ENCODE measurements at regions not wholly inside any gene's neighbourhood (a gene's known extent, or its start where the extent isn't known, plus 50 kb on each side); places are given as distances from the start of the nearest gene placed in this dataset.

GRCh38 chr12:90010089-90010488 is 301.5 kb upstream of the ATP2B1 start:
- H3K36me3 Mint-ChIP-seq (ENCODE audit: low read depth) = no peaks in the 10 kb centered on the region
- POLR2A ChIA-PET = interaction anchor here (1.7 kb wide), 1 partner anchor 302 kb away, joined by 6 read pairs; the partner anchor contains the start of gene ATP2B1
- TF ChIP-seq CTCF (IDR thresholded peaks at IDR 0.05) = no peak
- H3K27ac Mint-ChIP-seq = no peak overlapping the region
- H3K27me3 Mint-ChIP-seq = no peaks in the 10 kb centered on the region
- ATAC-seq (ENCODE audit: low read depth) (no peak), DNase-seq (no peak)
- H3K4me3 Mint-ChIP-seq = no peak overlapping the region
- H3K4me1 Mint-ChIP-seq = peaks cover 23% of the 10 kb centered on the region
- intact Hi-C loops (cut with micrococcal nuclease) = loop anchor here (5.0 to 10.0 kb wide), 4 partner anchors 128 to 388 kb away; no protein-coding TSS in a partner anchor
- no peaks in the 10 kb centered on the region for H3K9me3 Mint-ChIP-seq
- CTCF ChIA-PET = interaction anchor here (1.2 to 1.6 kb wide), 2 partner anchors 417 to 467 kb away, joined by 3 to 6 read pairs; no protein-coding TSS in a partner anchor

GRCh38 chr12:90008277-90008676 is 299.6 kb upstream of the ATP2B1 start:
- no peaks in the 10 kb centered on the region for H3K27me3 Mint-ChIP-seq
- no peak for TF ChIP-seq CTCF (IDR thresholded peaks at IDR 0.05)
- H3K27ac Mint-ChIP-seq = no peak overlapping the region
- H3K4me1 Mint-ChIP-seq = peaks cover 35% of the 10 kb centered on the region
- peaks cover 5% of the 10 kb centered on the region for H3K9me3 Mint-ChIP-seq
- ChIA-PET POLR2A (interaction anchor here (1.7 kb wide), 1 partner anchor 299 kb away, joined by 4 read pairs; no protein-coding TSS in a partner anchor), CTCF (no interaction called here)
- ATAC-seq (ENCODE audit: low read depth) = no peak
- no peaks in the 10 kb centered on the region for H3K36me3 Mint-ChIP-seq (ENCODE audit: low read depth)
- H3K4me3 Mint-ChIP-seq = no peak overlapping the region
- intact Hi-C loops (cut with micrococcal nuclease) = no loop called here
- DNase-seq = no peak

GRCh38 chr12:90004319-90005074 is 295.9 kb upstream of the ATP2B1 start:
- Mint-ChIP-seq H3K27me3 (no peaks in the 10 kb centered on the region), H3K4me3 (peak overlapping the region; percentile 25), H3K9me3 (peaks cover 5% of the 10 kb centered on the region), H3K4me1 (peaks cover 28% of the 10 kb centered on the region), H3K27ac (peak overlapping the region; percentile 13), H3K36me3 (ENCODE audit: low read depth) (no peaks in the 10 kb centered on the region)
- CTCF ChIA-PET = no interaction called here
- peak; percentile 71 for ATAC-seq (ENCODE audit: low read depth)
- intact Hi-C loops (cut with micrococcal nuclease) = loop anchor here (5.0 kb wide), 1 partner anchor 42 kb away; no protein-coding TSS in a partner anchor
- no peak for DNase-seq
- TF ChIP-seq CTCF (IDR thresholded peaks at IDR 0.05) = no peak
- POLR2A ChIA-PET = interaction anchor here (1.6 kb wide), 1 partner anchor 295 kb away, joined by 12 read pairs; the partner anchor contains the start of gene ATP2B1

GRCh38 chr12:90003688-90004087 is 295.1 kb upstream of the ATP2B1 start:
- H3K4me1 Mint-ChIP-seq = peaks cover 28% of the 10 kb centered on the region
- ChIA-PET CTCF (no interaction called here), POLR2A (no interaction called here)
- intact Hi-C loops (cut with micrococcal nuclease) = loop anchor here (5.0 kb wide), 1 partner anchor 41 kb away; no protein-coding TSS in a partner anchor
- TF ChIP-seq CTCF (IDR thresholded peaks at IDR 0.05) = no peak
- no peaks in the 10 kb centered on the region for H3K27me3 Mint-ChIP-seq
- no peak overlapping the region for H3K4me3 Mint-ChIP-seq
- peaks cover 5% of the 10 kb centered on the region for H3K9me3 Mint-ChIP-seq
- DNase-seq (no peak), ATAC-seq (ENCODE audit: low read depth) (no peak)
- H3K27ac Mint-ChIP-seq = no peak overlapping the region
- no peaks in the 10 kb centered on the region for H3K36me3 Mint-ChIP-seq (ENCODE audit: low read depth)

- no peak for DNase-seq
- H3K27ac Mint-ChIP-seq = no peak overlapping the region
- no peaks in the 10 kb centered on the region for H3K36me3 Mint-ChIP-seq (ENCODE audit: low read depth)
- POLR2A ChIA-PET = no interaction called here
- ATAC-seq (ENCODE audit: low read depth) = no peak
- H3K27me3 Mint-ChIP-seq = no peaks in the 10 kb centered on the region
- TF ChIP-seq CTCF (IDR thresholded peaks at IDR 0.05) = no peak
- intact Hi-C loops (cut with micrococcal nuclease) = loop anchor here (5.0 kb wide), 1 partner anchor 38 kb away; no protein-coding TSS in a partner anchor
- H3K9me3 Mint-ChIP-seq = peaks cover 5% of the 10 kb centered on the region
- CTCF ChIA-PET = no interaction called here
- H3K4me1 Mint-ChIP-seq = peaks cover 26% of the 10 kb centered on the region
- no peak overlapping the region for H3K4me3 Mint-ChIP-seq
Observed at GRCh38 chr12:90000721-90001120, 292.1 kb upstream of the ATP2B1 start.

All from activated B cell treated with CpG ODN at 0.5 μM for 24 hours (primary cell).